Keratinocyte (primary cell): ENCODE measurements at regions not wholly inside any gene's neighbourhood (a gene's known extent, or its start where the extent isn't known, plus 50 kb on each side); places are given as distances from the start of the nearest gene placed in this dataset.

Source experiments
- DNase-seq: peaks from one replicate; pipeline ENCODE4 v3.0.0-alpha.2; 2011; ENCODE audit warnings: low read depth, missing footprints, low spot score
- FAIRE-seq: peaks from 2 replicates; lab custom pipeline; 2011; peaks lifted over from hg19 to GRCh38; lab: Jason Lieb, UNC
- H2AFZ ChIP-seq: 2 replicates; pipeline ENCODE4 v1.6.0; 2012; ENCODE audit warnings: low read length, control low read depth, inconsistent platforms; ENCODE audit not compliant: control insufficient read depth
- H3K27ac ChIP-seq: 2 replicates; pipeline ENCODE4 v1.5.1; 2011; ENCODE audit warnings: low read length; ENCODE audit not compliant: control insufficient read depth, insufficient read depth
- H3K27me3 ChIP-seq: 3 replicates; pipeline ENCODE4 v1.6.0; 2011; ENCODE audit warnings: low read length; ENCODE audit not compliant: control insufficient read depth, insufficient read depth; ENCODE audit errors: extremely low read depth
- H3K36me3 ChIP-seq, 2 experiments: 2 replicates in 1 of 2; 3 replicates in 1 of 2; pipeline ENCODE4 v1.5.1; 2011; ENCODE audit warnings: low read length in 2 of 2, mild to moderate bottlenecking in 1 of 2; ENCODE audit not compliant: control insufficient read depth in 2 of 2, insufficient read depth in 2 of 2; ENCODE audit errors: extremely low read depth in 1 of 2
- H3K4me1 ChIP-seq: 3 replicates; pipeline ENCODE4 v1.5.1; 2011; ENCODE audit warnings: low read length; ENCODE audit not compliant: control insufficient read depth, insufficient read depth; ENCODE audit errors: extremely low read depth
- H3K4me2 ChIP-seq: 3 replicates; pipeline ENCODE4 v1.6.0; 2011; ENCODE audit warnings: low read depth, low read length; ENCODE audit not compliant: control insufficient read depth, insufficient read depth; ENCODE audit errors: extremely low read depth
- H3K4me3 ChIP-seq, 3 experiments: fragments of 200-600 bp in 1 of 3; sonication (generic) in 1 of 3; 2 replicates in 2 of 3; 3 replicates in 1 of 3; pipeline ENCODE4 v1.5.1; 2011 to 2016; ENCODE audit warnings: low read length in 3 of 3, mild to moderate bottlenecking in 3 of 3, control low read depth in 2 of 3, inconsistent platforms in 1 of 3, low read depth in 1 of 3, mixed read lengths in 1 of 3, mixed run types in 1 of 3, moderate library complexity in 1 of 3; ENCODE audit not compliant: control insufficient read depth in 2 of 3, insufficient read depth in 2 of 3; ENCODE audit errors: extremely low read depth in 1 of 3
- H3K79me2 ChIP-seq: 2 replicates; pipeline ENCODE4 v1.6.0; 2012; ENCODE audit warnings: low read length; ENCODE audit not compliant: control insufficient read depth, insufficient read depth
- H3K9ac ChIP-seq: 3 replicates; pipeline ENCODE4 v1.6.0; 2011; ENCODE audit warnings: low read length; ENCODE audit not compliant: control insufficient read depth, insufficient read depth; ENCODE audit errors: extremely low read depth
- H3K9me1 ChIP-seq: 3 replicates; pipeline ENCODE4 v1.6.0; 2011; ENCODE audit warnings: low read length; ENCODE audit not compliant: control insufficient read depth, insufficient read depth; ENCODE audit errors: extremely low read depth
- H3K9me3 ChIP-seq: 2 replicates; pipeline ENCODE4 v1.5.1; 2012; ENCODE audit warnings: low read depth, low read length; ENCODE audit not compliant: control insufficient read depth
- H4K20me1 ChIP-seq: 3 replicates; pipeline ENCODE4 v1.6.0; 2011; ENCODE audit warnings: low read length; ENCODE audit not compliant: control insufficient read depth, insufficient read depth; ENCODE audit errors: extremely low read depth
- EZH2 ChIP-seq: IDR thresholded peaks from one replicate; pipeline ENCODE4 v1.6.1; 2012; ENCODE audit warnings: inconsistent platforms, mild to moderate bottlenecking, low read length, moderate library complexity
- dilution Hi-C: fragments of 300-500 bp; cut with MboI; formaldehyde crosslinking; loops from one replicate; pipeline ENCODE4 v1.7.0; 2020; ENCODE audit warnings: low sequenced_read_pairs; ENCODE audit not compliant: extremely low pct_ligation_motif_present
- TF ChIP-seq, protein P1 (sequence below), 3 experiments: IDR thresholded peaks in 1 of 3; conservative IDR thresholded peaks in 1 of 3; optimal IDR thresholded peaks in 1 of 3; 2 replicates in 2 of 3; 3 replicates in 1 of 3; pipeline versions ENCODE3 to v1.5.1; 2011; ENCODE audit warnings: low read length in 3 of 3, mild to moderate bottlenecking in 3 of 3, moderate library complexity in 2 of 3, control low read depth in 1 of 3, inconsistent platforms in 1 of 3; ENCODE audit not compliant: insufficient read depth in 2 of 3; ENCODE audit errors: extremely low read depth in 1 of 3

DNA sequence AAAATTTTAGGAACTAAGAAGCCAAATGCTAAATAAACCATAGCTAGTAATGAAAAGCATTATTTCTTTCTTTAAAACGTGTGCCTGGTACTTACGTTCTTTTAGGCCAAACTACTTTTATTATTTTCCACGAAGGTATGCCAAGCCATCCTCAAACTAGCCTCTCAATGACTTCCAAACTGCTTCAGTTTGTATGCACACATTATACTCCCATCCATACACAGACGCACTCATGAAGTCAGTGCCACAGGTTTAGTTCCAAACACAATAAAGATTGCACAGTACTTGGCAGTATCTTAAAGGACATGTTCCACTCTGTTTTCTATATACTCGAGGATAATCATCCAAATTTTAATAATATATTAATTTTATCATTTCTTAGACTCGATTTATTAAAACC is 609.2 kb upstream of the ZNF385D start:
- no peak for TF ChIP-seq EZH2
- TF ChIP-seq, protein P1, sequence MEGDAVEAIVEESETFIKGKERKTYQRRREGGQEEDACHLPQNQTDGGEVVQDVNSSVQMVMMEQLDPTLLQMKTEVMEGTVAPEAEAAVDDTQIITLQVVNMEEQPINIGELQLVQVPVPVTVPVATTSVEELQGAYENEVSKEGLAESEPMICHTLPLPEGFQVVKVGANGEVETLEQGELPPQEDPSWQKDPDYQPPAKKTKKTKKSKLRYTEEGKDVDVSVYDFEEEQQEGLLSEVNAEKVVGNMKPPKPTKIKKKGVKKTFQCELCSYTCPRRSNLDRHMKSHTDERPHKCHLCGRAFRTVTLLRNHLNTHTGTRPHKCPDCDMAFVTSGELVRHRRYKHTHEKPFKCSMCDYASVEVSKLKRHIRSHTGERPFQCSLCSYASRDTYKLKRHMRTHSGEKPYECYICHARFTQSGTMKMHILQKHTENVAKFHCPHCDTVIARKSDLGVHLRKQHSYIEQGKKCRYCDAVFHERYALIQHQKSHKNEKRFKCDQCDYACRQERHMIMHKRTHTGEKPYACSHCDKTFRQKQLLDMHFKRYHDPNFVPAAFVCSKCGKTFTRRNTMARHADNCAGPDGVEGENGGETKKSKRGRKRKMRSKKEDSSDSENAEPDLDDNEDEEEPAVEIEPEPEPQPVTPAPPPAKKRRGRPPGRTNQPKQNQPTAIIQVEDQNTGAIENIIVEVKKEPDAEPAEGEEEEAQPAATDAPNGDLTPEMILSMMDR (optimal IDR thresholded peaks at IDR 0.05 in 1 of 3, IDR thresholded peaks at IDR 0.05 in 1 of 3, conservative IDR thresholded peaks at IDR 0.05 in 1 of 3; ENCODE audit: extremely low read depth in 1 of 3, insufficient read depth in 2 of 3, low read length in 3 of 3): no peak
- dilution Hi-C loops: no loop called here
- no peak for FAIRE-seq

DNA sequence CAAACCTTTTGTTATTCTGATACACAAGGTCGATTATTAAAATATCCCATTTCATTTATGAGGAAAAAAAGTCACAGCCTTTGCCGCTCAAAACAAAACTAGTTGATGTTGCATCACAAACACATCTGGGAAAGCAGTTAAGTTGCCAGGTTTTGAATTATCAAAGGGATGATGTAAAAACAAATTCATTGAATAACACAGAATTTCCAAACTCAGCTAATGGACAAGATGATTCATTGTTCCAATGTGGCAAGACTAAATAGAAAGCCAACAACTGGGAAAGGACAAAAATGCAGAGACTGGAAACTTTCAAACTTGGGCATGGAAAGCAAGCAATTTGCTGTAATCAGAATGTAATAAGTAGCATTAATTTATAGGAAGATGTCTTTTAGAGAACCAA is 610.0 kb upstream of the ZNF385D start:
- H4K20me1 ChIP-seq: no peaks in the 10 kb centered on the region
- DNase-seq (no peak), FAIRE-seq (no peak)
- no peaks in the 10 kb centered on the region for H3K79me2 ChIP-seq
- no peak overlapping the region for H3K27ac ChIP-seq
- no peaks in the 10 kb centered on the region for H3K4me1 ChIP-seq
- H3K9ac ChIP-seq: no peak overlapping the region
- H3K9me1 ChIP-seq: no peaks in the 10 kb centered on the region
- no peak overlapping the region for H3K4me3 ChIP-seq
- no peak overlapping the region for H2AFZ ChIP-seq
- no peaks in the 10 kb centered on the region for H3K36me3 ChIP-seq
- dilution Hi-C loops: no loop called here
- H3K27me3 ChIP-seq: no peaks in the 10 kb centered on the region
- TF ChIP-seq EZH2: no peak
- TF ChIP-seq, protein P1 (optimal IDR thresholded peaks at IDR 0.05 in 1 of 3, IDR thresholded peaks at IDR 0.05 in 1 of 3, conservative IDR thresholded peaks at IDR 0.05 in 1 of 3; ENCODE audit: extremely low read depth in 1 of 3, insufficient read depth in 2 of 3, low read length in 3 of 3): no peak
- no peaks in the 10 kb centered on the region for H3K9me3 ChIP-seq
- no peak overlapping the region for H3K4me2 ChIP-seq

More for the DNA sequence above, 609.2 kb upstream of the ZNF385D start:
- Histone ChIP-seq H3K27me3 (no peaks in the 10 kb centered on the region), H3K27ac (no peak overlapping the region), H3K36me3 (no peaks in the 10 kb centered on the region), H2AFZ (no peak overlapping the region), H3K9ac (no peak overlapping the region), H3K79me2 (no peaks in the 10 kb centered on the region), H3K4me1 (no peaks in the 10 kb centered on the region), H3K9me3 (no peaks in the 10 kb centered on the region), H3K4me3 (no peak overlapping the region), H3K4me2 (no peak overlapping the region), H3K9me1 (no peaks in the 10 kb centered on the region), H4K20me1 (no peaks in the 10 kb centered on the region)
- DNase-seq: no peak
